Activated B cell treated with CpG ODN at 0.5 μM for 24 hours (primary cell): ENCODE measurements at regions not wholly inside any gene's neighbourhood (a gene's known extent, or its start where the extent isn't known, plus 50 kb on each side); places are given as distances from the start of the nearest gene placed in this dataset.

Source experiments
- ATAC-seq: fragments of 200-7000 bp; cut with Tn5 transposase; one replicate; pipeline ENCODE4 v1.10.0; 2021; ENCODE audit warnings: low read depth, mild to moderate bottlenecking, moderate library complexity
- CTCF ChIA-PET: fragments of 350-600 bp; sonication (Branson Sonifier 250); formaldehyde crosslinking; loops from one replicate; lab custom pipeline; 2021; ENCODE audit warnings: antibody characterized with exemption; lab: Charles Lee
- POLR2A ChIA-PET: fragments of 350-600 bp; sonication (Branson Sonifier 250); formaldehyde crosslinking; loops from one replicate; lab custom pipeline; 2021; ENCODE audit warnings: antibody characterized with exemption; lab: Charles Lee
- DNase-seq: peaks from one replicate; pipeline ENCODE4 v3.0.0; 2022
- H3K27ac Mint-ChIP-seq: one replicate; pipeline ENCODE4 v1.8.0; 2020; ENCODE audit warnings: mixed read lengths
- H3K27me3 Mint-ChIP-seq: one replicate; pipeline ENCODE4 v1.8.0; 2021; ENCODE audit warnings: mixed read lengths
- H3K36me3 Mint-ChIP-seq: one replicate; pipeline ENCODE4 v1.8.0; 2021; ENCODE audit warnings: low read depth, mixed read lengths
- H3K4me1 Mint-ChIP-seq: one replicate; pipeline ENCODE4 v1.8.0; 2021; ENCODE audit warnings: mixed read lengths
- H3K4me3 Mint-ChIP-seq: one replicate; pipeline ENCODE4 v1.8.0; 2020; ENCODE audit warnings: mild to moderate bottlenecking, mixed read lengths
- H3K9me3 Mint-ChIP-seq: one replicate; pipeline ENCODE4 v1.8.0; 2020; ENCODE audit warnings: mixed read lengths
- intact Hi-C: fragments of 100-400 bp; cut with micrococcal nuclease; formaldehyde crosslinking; loops from one replicate; pipeline ENCODE4 v1.15.1; 2024
- TF ChIP-seq, protein P1 (sequence below): fragments of 200-600 bp; IDR thresholded peaks from one replicate; pipeline ENCODE4 v1.8.0; 2022; ENCODE audit warnings: antibody characterized with exemption, mild to moderate bottlenecking

DNA sequence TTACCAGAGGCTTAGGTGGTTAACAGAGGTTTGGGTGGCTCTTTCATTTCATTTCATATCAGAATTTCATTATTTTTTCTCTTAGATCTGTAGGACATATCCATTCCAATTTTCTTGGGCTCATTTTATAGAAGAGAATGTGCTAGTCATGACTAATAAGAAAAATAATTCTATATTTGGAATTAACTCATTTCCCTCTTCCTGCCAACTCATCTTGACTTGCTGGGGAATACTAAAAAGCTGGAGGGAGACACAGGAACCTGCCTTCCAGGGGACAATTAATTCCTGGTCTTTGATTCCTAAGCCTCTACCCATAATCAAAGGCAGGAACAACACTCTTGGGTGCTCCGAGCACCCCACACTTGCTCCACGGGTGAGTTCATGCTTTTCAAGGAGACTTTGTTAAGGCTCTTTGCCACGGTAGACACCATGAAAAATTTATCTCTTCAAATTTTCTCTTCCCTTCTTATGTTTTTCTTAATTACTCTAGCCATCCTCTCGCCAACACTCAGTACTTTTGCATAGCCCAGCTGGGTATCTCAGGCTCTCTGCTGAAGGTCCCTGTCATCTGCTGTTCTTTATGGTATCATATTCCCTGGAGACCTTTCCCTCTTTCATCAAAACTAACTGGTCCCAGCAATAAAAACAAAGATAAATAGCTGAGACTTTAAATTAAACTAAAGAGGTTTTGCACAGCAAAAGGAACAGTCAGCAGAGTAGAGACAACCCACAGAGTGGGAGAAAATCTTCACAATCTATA is 273.9 kb downstream of the NPR3 start:
- TF ChIP-seq, protein P1, sequence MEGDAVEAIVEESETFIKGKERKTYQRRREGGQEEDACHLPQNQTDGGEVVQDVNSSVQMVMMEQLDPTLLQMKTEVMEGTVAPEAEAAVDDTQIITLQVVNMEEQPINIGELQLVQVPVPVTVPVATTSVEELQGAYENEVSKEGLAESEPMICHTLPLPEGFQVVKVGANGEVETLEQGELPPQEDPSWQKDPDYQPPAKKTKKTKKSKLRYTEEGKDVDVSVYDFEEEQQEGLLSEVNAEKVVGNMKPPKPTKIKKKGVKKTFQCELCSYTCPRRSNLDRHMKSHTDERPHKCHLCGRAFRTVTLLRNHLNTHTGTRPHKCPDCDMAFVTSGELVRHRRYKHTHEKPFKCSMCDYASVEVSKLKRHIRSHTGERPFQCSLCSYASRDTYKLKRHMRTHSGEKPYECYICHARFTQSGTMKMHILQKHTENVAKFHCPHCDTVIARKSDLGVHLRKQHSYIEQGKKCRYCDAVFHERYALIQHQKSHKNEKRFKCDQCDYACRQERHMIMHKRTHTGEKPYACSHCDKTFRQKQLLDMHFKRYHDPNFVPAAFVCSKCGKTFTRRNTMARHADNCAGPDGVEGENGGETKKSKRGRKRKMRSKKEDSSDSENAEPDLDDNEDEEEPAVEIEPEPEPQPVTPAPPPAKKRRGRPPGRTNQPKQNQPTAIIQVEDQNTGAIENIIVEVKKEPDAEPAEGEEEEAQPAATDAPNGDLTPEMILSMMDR: no peak
- ChIA-PET POLR2A (no interaction called here), CTCF (no interaction called here)
- intact Hi-C loops: no loop called here
- ATAC-seq (no peak), DNase-seq (no peak)
- no peaks in the 10 kb centered on the region for H3K27me3 Mint-ChIP-seq
- no peak overlapping the region for H3K4me3 Mint-ChIP-seq
- H3K27ac Mint-ChIP-seq: no peak overlapping the region
- no peaks in the 10 kb centered on the region for H3K36me3 Mint-ChIP-seq
- no peaks in the 10 kb centered on the region for H3K4me1 Mint-ChIP-seq
- peaks cover 12% of the 10 kb centered on the region for H3K9me3 Mint-ChIP-seq

- CTCF ChIA-PET: no interaction called here
- Mint-ChIP-seq H3K36me3 (no peaks in the 10 kb centered on the region), H3K27me3 (no peaks in the 10 kb centered on the region), H3K4me1 (no peaks in the 10 kb centered on the region), H3K27ac (no peak overlapping the region), H3K9me3 (no peaks in the 10 kb centered on the region), H3K4me3 (no peak overlapping the region)
- POLR2A ChIA-PET: no interaction called here
- ATAC-seq: no peak
- DNase-seq: no peak
- intact Hi-C loops: no loop called here
- TF ChIP-seq, protein P1: no peak
Observed at GRCh38 chr5:32989815-32990214, 278.7 kb downstream of the NPR3 start.

- Mint-ChIP-seq H3K27ac (no peak overlapping the region), H3K36me3 (no peaks in the 10 kb centered on the region), H3K9me3 (no peaks in the 10 kb centered on the region), H3K4me1 (no peaks in the 10 kb centered on the region), H3K4me3 (no peak overlapping the region), H3K27me3 (no peaks in the 10 kb centered on the region)
- DNase-seq (no peak), ATAC-seq (no peak)
- CTCF ChIA-PET: no interaction called here
- TF ChIP-seq, protein P1: no peak
- POLR2A ChIA-PET: no interaction called here
- intact Hi-C loops: no loop called here
Observed at GRCh38 chr5:32990593-32991420, 279.7 kb downstream of the NPR3 start.

- CTCF ChIA-PET: no interaction called here
- Mint-ChIP-seq H3K36me3 (no peaks in the 10 kb centered on the region), H3K27ac (no peak overlapping the region), H3K4me1 (no peaks in the 10 kb centered on the region), H3K27me3 (no peaks in the 10 kb centered on the region), H3K9me3 (no peaks in the 10 kb centered on the region), H3K4me3 (no peak overlapping the region)
- intact Hi-C loops: no loop called here
- DNase-seq (no peak), ATAC-seq (no peak)
- TF ChIP-seq, protein P1: no peak
- POLR2A ChIA-PET: no interaction called here
Observed at GRCh38 chr5:32991421-32991815, 280.3 kb downstream of the NPR3 start.

DNA sequence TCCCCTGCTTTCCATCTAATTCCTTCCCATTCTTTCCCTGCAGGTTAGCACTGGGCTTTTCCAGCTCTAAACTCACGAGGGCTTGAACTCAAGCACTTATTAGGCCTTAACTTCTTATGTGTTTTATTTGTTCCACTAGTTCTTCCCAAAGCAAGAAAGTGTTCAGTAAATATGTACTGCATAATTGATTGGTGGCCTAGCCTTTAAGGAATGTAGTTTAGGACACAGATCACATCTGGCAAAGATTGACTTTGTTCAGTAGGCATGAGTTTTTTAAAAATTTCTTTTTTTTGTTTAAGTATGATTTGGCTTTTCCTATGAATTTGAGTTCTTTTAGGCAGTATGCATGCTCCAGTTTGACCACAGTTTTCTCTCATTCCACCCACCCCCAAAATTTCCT is 285.2 kb downstream of the NPR3 start:
- intact Hi-C loops: no loop called here
- H3K27me3 Mint-ChIP-seq: no peaks in the 10 kb centered on the region
- TF ChIP-seq, protein P1: no peak
- H3K4me1 Mint-ChIP-seq: no peaks in the 10 kb centered on the region
- DNase-seq (no peak), ATAC-seq (no peak)
- no peaks in the 10 kb centered on the region for H3K9me3 Mint-ChIP-seq
- H3K36me3 Mint-ChIP-seq: no peaks in the 10 kb centered on the region
- ChIA-PET CTCF (no interaction called here), POLR2A (no interaction called here)
- no peak overlapping the region for H3K4me3 Mint-ChIP-seq
- no peak overlapping the region for H3K27ac Mint-ChIP-seq
